ENCODE measurements at regions not wholly inside any gene's neighbourhood (a gene's known extent, or its start where the extent isn't known, plus 50 kb on each side); places are given as distances from the start of the nearest gene placed in this dataset.

GRCh38 chr6:119677384-119677783, 327.8 kb upstream of the MAN1A1 start:
- no peak overlapping the region for H3K4me3 ChIP-seq (ENCODE audit: low read depth, low read length, poor library complexity, severe bottlenecking)
- no peak overlapping the region for H3K27ac ChIP-seq (ENCODE audit: low read depth, low read length, poor library complexity, severe bottlenecking)
- POLR2A ChIA-PET = no interaction called here
- no peaks in the 10 kb centered on the region for H4K20me1 ChIP-seq (ENCODE audit: insufficient read depth, low read length)
- CTCF ChIA-PET (ENCODE audit: unreplicated experiment) = no interaction called here
- H3K36me3 ChIP-seq (ENCODE audit: insufficient read depth, low read length) = no peaks in the 10 kb centered on the region
- intact Hi-C loops (cut with micrococcal nuclease; ENCODE audit: unreplicated experiment) = no loop called here
- no peaks in the 10 kb centered on the region for H3K9me2 ChIP-seq (ENCODE audit: insufficient read depth, low read length)
- no peak for DNase-seq (ENCODE audit: low spot score)
- no peak overlapping the region for H3K4me2 ChIP-seq (ENCODE audit: low read length)
- H3K4me1 ChIP-seq (ENCODE audit: insufficient read depth, low read length, poor library complexity, severe bottlenecking) = no peaks in the 10 kb centered on the region
- no peak overlapping the region for H2AFZ ChIP-seq (ENCODE audit: low read length)
- BruUV-seq (replicated peaks) = no TSS peak
- no peaks in the 10 kb centered on the region for H3K79me2 ChIP-seq (ENCODE audit: insufficient read depth, low read depth, low read length)
- TF ChIP-seq EZH2phosphoT487 (IDR thresholded peaks at IDR 0.05; ENCODE audit: borderline replicate concordance, low read depth, low read length) = no peak
- TF ChIP-seq, protein P1, sequence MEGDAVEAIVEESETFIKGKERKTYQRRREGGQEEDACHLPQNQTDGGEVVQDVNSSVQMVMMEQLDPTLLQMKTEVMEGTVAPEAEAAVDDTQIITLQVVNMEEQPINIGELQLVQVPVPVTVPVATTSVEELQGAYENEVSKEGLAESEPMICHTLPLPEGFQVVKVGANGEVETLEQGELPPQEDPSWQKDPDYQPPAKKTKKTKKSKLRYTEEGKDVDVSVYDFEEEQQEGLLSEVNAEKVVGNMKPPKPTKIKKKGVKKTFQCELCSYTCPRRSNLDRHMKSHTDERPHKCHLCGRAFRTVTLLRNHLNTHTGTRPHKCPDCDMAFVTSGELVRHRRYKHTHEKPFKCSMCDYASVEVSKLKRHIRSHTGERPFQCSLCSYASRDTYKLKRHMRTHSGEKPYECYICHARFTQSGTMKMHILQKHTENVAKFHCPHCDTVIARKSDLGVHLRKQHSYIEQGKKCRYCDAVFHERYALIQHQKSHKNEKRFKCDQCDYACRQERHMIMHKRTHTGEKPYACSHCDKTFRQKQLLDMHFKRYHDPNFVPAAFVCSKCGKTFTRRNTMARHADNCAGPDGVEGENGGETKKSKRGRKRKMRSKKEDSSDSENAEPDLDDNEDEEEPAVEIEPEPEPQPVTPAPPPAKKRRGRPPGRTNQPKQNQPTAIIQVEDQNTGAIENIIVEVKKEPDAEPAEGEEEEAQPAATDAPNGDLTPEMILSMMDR (conservative IDR thresholded peaks at IDR 0.05; ENCODE audit: low read length) = no peak
- H3K9me3 ChIP-seq (ENCODE audit: low read length) = no peaks in the 10 kb centered on the region

- Histone ChIP-seq H3K9me2 (ENCODE audit: insufficient read depth, low read length) (no peaks in the 10 kb centered on the region), H3K36me3 (ENCODE audit: insufficient read depth, low read length) (no peaks in the 10 kb centered on the region), H3K27ac (ENCODE audit: low read depth, low read length, poor library complexity, severe bottlenecking) (no peak overlapping the region), H3K4me3 (ENCODE audit: low read depth, low read length, poor library complexity, severe bottlenecking) (no peak overlapping the region), H3K9me3 (ENCODE audit: low read length) (no peaks in the 10 kb centered on the region), H4K20me1 (ENCODE audit: insufficient read depth, low read length) (no peaks in the 10 kb centered on the region), H2AFZ (ENCODE audit: low read length) (no peak overlapping the region), H3K4me2 (ENCODE audit: low read length) (no peak overlapping the region), H3K79me2 (ENCODE audit: insufficient read depth, low read depth, low read length) (no peaks in the 10 kb centered on the region), H3K4me1 (ENCODE audit: insufficient read depth, low read length, poor library complexity, severe bottlenecking) (no peaks in the 10 kb centered on the region)
- POLR2A ChIA-PET = interaction anchor here (0.6 to 1.2 kb wide), 2 partner anchors 12 to 85 kb away, joined by 3 to 6 read pairs; no protein-coding TSS in a partner anchor
- CTCF ChIA-PET (ENCODE audit: unreplicated experiment) = no interaction called here
- no peak for DNase-seq (ENCODE audit: low spot score)
- intact Hi-C loops (cut with micrococcal nuclease; ENCODE audit: unreplicated experiment) = no loop called here
- TF ChIP-seq EZH2phosphoT487 (IDR thresholded peaks at IDR 0.05; ENCODE audit: borderline replicate concordance, low read depth, low read length) = no peak
- TF ChIP-seq, protein P1 (conservative IDR thresholded peaks at IDR 0.05; ENCODE audit: low read length) = no peak
- BruUV-seq (replicated peaks) = no TSS peak
These were observed 327.4 kb upstream of the MAN1A1 start for GRCh38 chr6:119676961-119677360.

- H3K4me1 ChIP-seq (ENCODE audit: insufficient read depth, low read length, poor library complexity, severe bottlenecking) = no peaks in the 10 kb centered on the region
- POLR2A ChIA-PET = interaction anchor here (0.6 to 1.2 kb wide), 4 partner anchors 12 to 126 kb away, joined by 3 to 6 read pairs (median 3); no protein-coding TSS in a partner anchor
- no peaks in the 10 kb centered on the region for H3K36me3 ChIP-seq (ENCODE audit: insufficient read depth, low read length)
- CTCF ChIA-PET (ENCODE audit: unreplicated experiment) = no interaction called here
- no peak overlapping the region for H2AFZ ChIP-seq (ENCODE audit: low read length)
- intact Hi-C loops (cut with micrococcal nuclease; ENCODE audit: unreplicated experiment) = no loop called here
- no peak for TF ChIP-seq EZH2phosphoT487 (IDR thresholded peaks at IDR 0.05; ENCODE audit: borderline replicate concordance, low read depth, low read length)
- TF ChIP-seq, protein P1 (conservative IDR thresholded peaks at IDR 0.05; ENCODE audit: low read length) = no peak
- no peaks in the 10 kb centered on the region for H4K20me1 ChIP-seq (ENCODE audit: insufficient read depth, low read length)
- H3K9me3 ChIP-seq (ENCODE audit: low read length) = no peaks in the 10 kb centered on the region
- no peak overlapping the region for H3K4me2 ChIP-seq (ENCODE audit: low read length)
- H3K4me3 ChIP-seq (ENCODE audit: low read depth, low read length, poor library complexity, severe bottlenecking) = no peak overlapping the region
- no peaks in the 10 kb centered on the region for H3K79me2 ChIP-seq (ENCODE audit: insufficient read depth, low read depth, low read length)
- BruUV-seq (replicated peaks) = no TSS peak
- H3K27ac ChIP-seq (ENCODE audit: low read depth, low read length, poor library complexity, severe bottlenecking) = no peak overlapping the region
- no peaks in the 10 kb centered on the region for H3K9me2 ChIP-seq (ENCODE audit: insufficient read depth, low read length)
- DNase-seq (ENCODE audit: low spot score) = no peak
These were observed 326.7 kb upstream of the MAN1A1 start for GRCh38 chr6:119676230-119676629.
